ENCODE measurements at regions not wholly inside any gene's neighbourhood (a gene's known extent, or its start where the extent isn't known, plus 50 kb on each side); places are given as distances from the start of the nearest gene placed in this dataset.

GRCh38 chr3:170751083-170751898 lies 118.7 kb downstream of the RPL22L1 start:
- TF ChIP-seq CTCF (IDR thresholded peaks at IDR 0.05; ENCODE audit: low read depth, low read length), result no peak
- DNase-seq, result no peak
- Histone ChIP-seq H3K27me3 (ENCODE audit: insufficient read depth, low read depth, severe bottlenecking) (no peaks in the 10 kb centered on the region), H3K9me3 (ENCODE audit: severe bottlenecking) (no peaks in the 10 kb centered on the region), H3K36me3 (no peaks in the 10 kb centered on the region), H3K27ac (no peak overlapping the region), H3K4me3 (ENCODE audit: low read depth, low read length) (no peak overlapping the region)

GRCh38 chr3:170750478-170750830 lies 119.5 kb downstream of the RPL22L1 start:
- DNase-seq, result no peak
- Histone ChIP-seq H3K36me3 (no peaks in the 10 kb centered on the region), H3K27ac (no peak overlapping the region), H3K27me3 (ENCODE audit: insufficient read depth, low read depth, severe bottlenecking) (no peaks in the 10 kb centered on the region), H3K4me3 (ENCODE audit: low read depth, low read length) (no peak overlapping the region), H3K9me3 (ENCODE audit: severe bottlenecking) (no peaks in the 10 kb centered on the region)
- no peak for TF ChIP-seq CTCF (IDR thresholded peaks at IDR 0.05; ENCODE audit: low read depth, low read length)

- DNase-seq, result no peak
- H3K9me3 ChIP-seq (ENCODE audit: severe bottlenecking), result no peaks in the 10 kb centered on the region
- TF ChIP-seq CTCF (IDR thresholded peaks at IDR 0.05; ENCODE audit: low read depth, low read length), result no peak
- H3K36me3 ChIP-seq, result no peaks in the 10 kb centered on the region
- H3K27ac ChIP-seq, result no peak overlapping the region
- no peak overlapping the region for H3K4me3 ChIP-seq (ENCODE audit: low read depth, low read length)
- no peaks in the 10 kb centered on the region for H3K27me3 ChIP-seq (ENCODE audit: insufficient read depth, low read depth, severe bottlenecking)
Observed at GRCh38 chr3:170749765-170750477, 120.1 kb downstream of the RPL22L1 start.

GRCh38 chr3:170749185-170749584 lies 120.8 kb downstream of the RPL22L1 start:
- Histone ChIP-seq H3K9me3 (ENCODE audit: severe bottlenecking) (no peaks in the 10 kb centered on the region), H3K4me3 (ENCODE audit: low read depth, low read length) (no peak overlapping the region), H3K27ac (no peak overlapping the region), H3K36me3 (no peaks in the 10 kb centered on the region), H3K27me3 (ENCODE audit: insufficient read depth, low read depth, severe bottlenecking) (no peaks in the 10 kb centered on the region)
- no peak for DNase-seq
- TF ChIP-seq CTCF (IDR thresholded peaks at IDR 0.05; ENCODE audit: low read depth, low read length), result no peak

- DNase-seq, result no peak
- Histone ChIP-seq H3K4me3 (ENCODE audit: low read depth, low read length) (no peak overlapping the region), H3K27ac (no peak overlapping the region), H3K27me3 (ENCODE audit: insufficient read depth, low read depth, severe bottlenecking) (no peaks in the 10 kb centered on the region), H3K36me3 (no peaks in the 10 kb centered on the region), H3K9me3 (ENCODE audit: severe bottlenecking) (no peaks in the 10 kb centered on the region)
- TF ChIP-seq CTCF (IDR thresholded peaks at IDR 0.05; ENCODE audit: low read depth, low read length), result no peak
Observed at GRCh38 chr3:170746175-170746942, 123.6 kb downstream of the RPL22L1 start.

Data from WERI-Rb-1 (cell line).